ENCODE measurements at regions not wholly inside any gene's neighbourhood (a gene's known extent, or its start where the extent isn't known, plus 50 kb on each side); places are given as distances from the start of the nearest gene placed in this dataset.

DNA sequence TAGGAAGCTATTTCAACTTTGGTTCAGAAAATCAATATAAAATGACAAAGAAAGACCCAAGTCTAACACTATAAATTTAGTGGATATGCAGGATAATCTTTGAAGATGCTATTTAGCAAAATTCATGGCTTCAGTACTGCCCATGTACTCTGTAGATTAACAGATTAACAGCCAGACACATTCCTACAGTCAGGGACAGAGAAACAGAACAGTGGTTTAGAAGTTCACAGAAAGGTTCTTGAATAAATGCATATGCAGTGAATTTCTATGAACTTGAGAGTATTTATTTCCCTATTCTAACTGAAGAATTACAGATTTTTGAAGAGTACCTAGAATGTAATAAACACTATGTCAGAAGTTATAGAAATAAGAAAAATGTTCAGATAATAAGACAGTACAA, 222.8 kb downstream of the KLF12 start:
- Histone ChIP-seq H3K9ac (ENCODE audit: insufficient read length, low read depth) (no peak overlapping the region), H3K36me3 (ENCODE audit: insufficient read depth, insufficient read length, low read length) (no peaks in the 10 kb centered on the region), H3K9me3 (ENCODE audit: insufficient read depth, low read length) (no peaks in the 10 kb centered on the region), H3K4me3 (ENCODE audit: insufficient read length, low read depth) (no peak overlapping the region), H3K27me3 (ENCODE audit: insufficient read depth, insufficient read length) (no peaks in the 10 kb centered on the region), H3K4me1 (ENCODE audit: insufficient read depth, insufficient read length) (no peaks in the 10 kb centered on the region)
- DNase-seq (ENCODE audit: low read depth, low spot score), result no peak
- no peak for TF ChIP-seq SUZ12 (IDR thresholded peaks at IDR 0.05; ENCODE audit: extremely low read depth, insufficient read depth, insufficient read length)
- no peak for TF ChIP-seq ZNF274 (IDR thresholded peaks at IDR 0.05; ENCODE audit: low read depth, low read length)
- TF ChIP-seq YY1 (IDR thresholded peaks at IDR 0.05; ENCODE audit: insufficient read depth, insufficient read length), result no peak

DNA sequence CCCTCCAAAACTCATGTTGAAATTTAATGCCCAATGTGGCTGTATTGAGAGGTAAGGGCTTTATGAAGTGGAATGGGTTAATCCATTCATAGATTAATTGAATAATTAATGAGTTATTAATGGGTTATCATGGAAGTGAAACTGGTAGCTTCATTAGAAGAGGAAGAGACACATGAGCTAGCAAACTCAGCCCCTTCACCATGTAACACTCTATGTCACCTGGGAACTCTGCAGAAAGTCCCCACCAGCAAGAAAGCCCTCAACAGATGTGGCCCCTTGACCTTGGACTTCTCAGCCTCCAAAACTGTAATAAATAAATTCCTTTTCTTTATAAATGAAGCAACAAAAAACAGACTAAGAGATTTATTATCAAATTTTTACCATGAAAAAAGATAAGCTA, 223.5 kb downstream of the KLF12 start:
- Histone ChIP-seq H3K9me3 (ENCODE audit: insufficient read depth, low read length) (no peaks in the 10 kb centered on the region), H3K4me1 (ENCODE audit: insufficient read depth, insufficient read length) (no peaks in the 10 kb centered on the region), H3K9ac (ENCODE audit: insufficient read length, low read depth) (no peak overlapping the region), H3K4me3 (ENCODE audit: insufficient read length, low read depth) (no peak overlapping the region), H3K36me3 (ENCODE audit: insufficient read depth, insufficient read length, low read length) (no peaks in the 10 kb centered on the region), H3K27me3 (ENCODE audit: insufficient read depth, insufficient read length) (no peaks in the 10 kb centered on the region)
- no peak for DNase-seq (ENCODE audit: low read depth, low spot score)
- TF ChIP-seq YY1 (IDR thresholded peaks at IDR 0.05; ENCODE audit: insufficient read depth, insufficient read length) (no peak), ZNF274 (IDR thresholded peaks at IDR 0.05; ENCODE audit: low read depth, low read length) (no peak), SUZ12 (IDR thresholded peaks at IDR 0.05; ENCODE audit: extremely low read depth, insufficient read depth, insufficient read length) (no peak)

DNA sequence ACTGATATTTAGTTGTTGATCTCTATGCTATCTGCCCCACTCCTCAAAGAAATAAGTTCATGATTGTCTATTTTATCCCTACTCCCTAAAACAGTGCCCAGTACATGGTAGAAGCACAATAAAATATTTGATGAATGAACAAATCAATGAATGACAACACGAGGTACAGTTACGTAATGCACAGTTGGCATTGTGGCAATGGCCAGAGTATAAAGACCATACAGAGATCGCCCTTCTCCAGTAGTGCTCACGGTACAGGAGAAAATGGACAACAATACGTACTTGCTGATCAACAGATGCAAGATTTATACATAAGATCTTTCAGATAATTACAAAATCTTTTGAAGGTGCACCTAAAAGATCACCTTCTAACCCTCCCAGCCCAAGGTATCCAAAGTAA, 225.4 kb downstream of the KLF12 start:
- TF ChIP-seq SUZ12 (IDR thresholded peaks at IDR 0.05; ENCODE audit: extremely low read depth, insufficient read depth, insufficient read length), result no peak
- no peak for TF ChIP-seq ZNF274 (IDR thresholded peaks at IDR 0.05; ENCODE audit: low read depth, low read length)
- DNase-seq (ENCODE audit: low read depth, low spot score), result no peak
- Histone ChIP-seq H3K9me3 (ENCODE audit: insufficient read depth, low read length) (no peaks in the 10 kb centered on the region), H3K27me3 (ENCODE audit: insufficient read depth, insufficient read length) (no peaks in the 10 kb centered on the region), H3K9ac (ENCODE audit: insufficient read length, low read depth) (no peak overlapping the region), H3K4me1 (ENCODE audit: insufficient read depth, insufficient read length) (no peaks in the 10 kb centered on the region), H3K4me3 (ENCODE audit: insufficient read length, low read depth) (no peak overlapping the region), H3K36me3 (ENCODE audit: insufficient read depth, insufficient read length, low read length) (no peaks in the 10 kb centered on the region)

DNA sequence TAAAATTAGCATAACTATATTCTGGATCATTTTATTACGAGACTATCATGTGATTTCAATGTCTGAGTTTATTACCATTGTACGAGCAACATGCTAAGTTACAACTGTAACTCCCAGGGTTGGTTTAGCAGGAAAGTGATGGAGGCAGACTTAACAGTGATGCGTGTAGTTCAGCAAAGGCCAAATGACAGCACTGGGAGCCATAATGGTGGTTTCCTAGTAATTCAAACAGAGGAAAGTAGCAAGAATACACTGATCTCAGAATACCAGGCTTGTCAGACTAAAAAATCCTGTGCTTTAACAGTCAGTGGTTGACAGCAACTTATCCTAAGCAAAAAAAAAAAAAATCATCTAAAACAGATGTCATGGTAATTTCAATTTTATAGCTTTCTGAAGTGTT, 229.6 kb downstream of the KLF12 start:
- Histone ChIP-seq H3K4me3 (ENCODE audit: insufficient read length, low read depth) (no peak overlapping the region), H3K36me3 (ENCODE audit: insufficient read depth, insufficient read length, low read length) (no peaks in the 10 kb centered on the region), H3K9me3 (ENCODE audit: insufficient read depth, low read length) (no peaks in the 10 kb centered on the region), H3K9ac (ENCODE audit: insufficient read length, low read depth) (no peak overlapping the region), H3K27me3 (ENCODE audit: insufficient read depth, insufficient read length) (no peaks in the 10 kb centered on the region), H3K4me1 (ENCODE audit: insufficient read depth, insufficient read length) (no peaks in the 10 kb centered on the region)
- DNase-seq (ENCODE audit: low read depth, low spot score), result no peak
- TF ChIP-seq SUZ12 (IDR thresholded peaks at IDR 0.05; ENCODE audit: extremely low read depth, insufficient read depth, insufficient read length), result no peak
- TF ChIP-seq YY1 (IDR thresholded peaks at IDR 0.05; ENCODE audit: insufficient read depth, insufficient read length), result no peak
- no peak for TF ChIP-seq ZNF274 (IDR thresholded peaks at IDR 0.05; ENCODE audit: low read depth, low read length)

DNA sequence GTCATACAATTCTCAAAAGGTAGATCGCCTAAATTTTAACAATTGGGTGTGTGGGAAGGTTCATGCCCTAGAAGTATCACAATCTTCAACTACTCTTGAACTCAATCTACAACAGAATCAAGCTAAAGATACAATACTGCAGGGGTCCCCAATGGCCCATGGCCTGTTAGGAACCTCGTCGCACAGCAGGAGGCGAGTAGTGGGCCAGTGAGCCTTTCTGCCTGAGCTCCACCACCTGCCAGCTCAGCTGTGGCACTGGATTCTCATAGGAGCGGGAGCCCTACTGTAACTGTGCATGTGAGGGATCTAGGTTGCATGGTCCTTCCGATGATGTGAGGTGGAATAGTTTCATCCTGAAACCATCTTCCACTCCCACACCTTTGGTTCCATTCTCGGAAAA, 230.6 kb downstream of the KLF12 start:
- TF ChIP-seq ZNF274 (IDR thresholded peaks at IDR 0.05; ENCODE audit: low read depth, low read length), result no peak
- H3K4me3 ChIP-seq (ENCODE audit: insufficient read length, low read depth), result no peak overlapping the region

DNA sequence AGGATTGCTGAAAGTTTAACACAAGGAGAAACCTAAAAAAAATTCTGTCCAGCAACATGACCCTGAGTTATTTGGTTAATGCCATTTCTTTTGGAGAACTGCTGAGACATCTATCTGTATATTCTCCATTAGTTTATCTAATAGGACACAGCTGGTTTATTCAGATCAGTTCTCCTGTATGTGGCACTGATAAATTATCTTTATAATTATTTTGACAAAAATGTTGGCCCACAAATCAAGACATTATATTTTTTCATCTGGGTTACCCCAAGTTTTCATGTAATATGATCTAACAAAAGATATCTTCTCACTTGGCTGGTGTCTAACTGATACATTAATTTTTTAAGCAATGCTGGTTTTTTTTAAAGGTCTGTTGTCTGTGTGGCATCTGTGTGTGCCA, 231.4 kb downstream of the KLF12 start:
- Histone ChIP-seq H3K9ac (ENCODE audit: insufficient read length, low read depth) (no peak overlapping the region), H3K4me1 (ENCODE audit: insufficient read depth, insufficient read length) (no peaks in the 10 kb centered on the region), H3K36me3 (ENCODE audit: insufficient read depth, insufficient read length, low read length) (no peaks in the 10 kb centered on the region), H3K4me3 (ENCODE audit: insufficient read length, low read depth) (no peak overlapping the region), H3K9me3 (ENCODE audit: insufficient read depth, low read length) (no peaks in the 10 kb centered on the region), H3K27me3 (ENCODE audit: insufficient read depth, insufficient read length) (no peaks in the 10 kb centered on the region)
- no peak for TF ChIP-seq YY1 (IDR thresholded peaks at IDR 0.05; ENCODE audit: insufficient read depth, insufficient read length)
- TF ChIP-seq SUZ12 (IDR thresholded peaks at IDR 0.05; ENCODE audit: extremely low read depth, insufficient read depth, insufficient read length), result no peak
- TF ChIP-seq ZNF274 (IDR thresholded peaks at IDR 0.05; ENCODE audit: low read depth, low read length), result no peak
- no peak for DNase-seq (ENCODE audit: low read depth, low spot score)

More for the DNA sequence above, 230.6 kb downstream of the KLF12 start:
- Histone ChIP-seq H3K27me3 (ENCODE audit: insufficient read depth, insufficient read length) (no peaks in the 10 kb centered on the region), H3K4me1 (ENCODE audit: insufficient read depth, insufficient read length) (no peaks in the 10 kb centered on the region), H3K9ac (ENCODE audit: insufficient read length, low read depth) (no peak overlapping the region), H3K9me3 (ENCODE audit: insufficient read depth, low read length) (no peaks in the 10 kb centered on the region), H3K36me3 (ENCODE audit: insufficient read depth, insufficient read length, low read length) (no peaks in the 10 kb centered on the region)
- DNase-seq (ENCODE audit: low read depth, low spot score), result no peak

DNA sequence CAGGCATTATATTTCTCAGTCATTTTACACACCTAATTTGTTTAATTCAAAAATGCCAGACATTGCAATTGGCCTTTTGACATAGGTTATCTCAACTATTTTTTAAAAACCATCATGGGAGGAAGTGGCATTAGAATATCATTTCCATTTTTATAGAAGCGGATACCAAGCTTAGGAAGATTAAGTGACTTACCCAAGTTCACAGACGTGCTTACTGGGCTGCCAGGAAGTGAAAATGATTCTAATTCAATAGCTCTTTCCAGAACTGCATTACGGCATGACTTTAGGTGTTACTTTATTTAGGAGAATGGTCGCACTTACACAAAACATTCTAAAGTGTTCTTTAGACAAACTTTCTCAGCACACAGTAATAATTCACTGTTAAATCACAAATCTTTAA, 231.9 kb downstream of the KLF12 start:
- no peaks in the 10 kb centered on the region for H3K9me3 ChIP-seq (ENCODE audit: insufficient read depth, low read length)
- H3K36me3 ChIP-seq (ENCODE audit: insufficient read depth, insufficient read length, low read length), result no peaks in the 10 kb centered on the region
- H3K4me1 ChIP-seq (ENCODE audit: insufficient read depth, insufficient read length), result no peaks in the 10 kb centered on the region
- H3K4me3 ChIP-seq (ENCODE audit: insufficient read length, low read depth), result no peak overlapping the region
- TF ChIP-seq ZNF274 (IDR thresholded peaks at IDR 0.05; ENCODE audit: low read depth, low read length), result no peak
- TF ChIP-seq YY1 (IDR thresholded peaks at IDR 0.05; ENCODE audit: insufficient read depth, insufficient read length), result no peak
- no peak for TF ChIP-seq SUZ12 (IDR thresholded peaks at IDR 0.05; ENCODE audit: extremely low read depth, insufficient read depth, insufficient read length)
- DNase-seq (ENCODE audit: low read depth, low spot score), result no peak
- no peak overlapping the region for H3K9ac ChIP-seq (ENCODE audit: insufficient read length, low read depth)
- no peaks in the 10 kb centered on the region for H3K27me3 ChIP-seq (ENCODE audit: insufficient read depth, insufficient read length)
